ENCODE measurements at regions not wholly inside any gene's neighbourhood (a gene's known extent, or its start where the extent isn't known, plus 50 kb on each side); places are given as distances from the start of the nearest gene placed in this dataset.

DNA sequence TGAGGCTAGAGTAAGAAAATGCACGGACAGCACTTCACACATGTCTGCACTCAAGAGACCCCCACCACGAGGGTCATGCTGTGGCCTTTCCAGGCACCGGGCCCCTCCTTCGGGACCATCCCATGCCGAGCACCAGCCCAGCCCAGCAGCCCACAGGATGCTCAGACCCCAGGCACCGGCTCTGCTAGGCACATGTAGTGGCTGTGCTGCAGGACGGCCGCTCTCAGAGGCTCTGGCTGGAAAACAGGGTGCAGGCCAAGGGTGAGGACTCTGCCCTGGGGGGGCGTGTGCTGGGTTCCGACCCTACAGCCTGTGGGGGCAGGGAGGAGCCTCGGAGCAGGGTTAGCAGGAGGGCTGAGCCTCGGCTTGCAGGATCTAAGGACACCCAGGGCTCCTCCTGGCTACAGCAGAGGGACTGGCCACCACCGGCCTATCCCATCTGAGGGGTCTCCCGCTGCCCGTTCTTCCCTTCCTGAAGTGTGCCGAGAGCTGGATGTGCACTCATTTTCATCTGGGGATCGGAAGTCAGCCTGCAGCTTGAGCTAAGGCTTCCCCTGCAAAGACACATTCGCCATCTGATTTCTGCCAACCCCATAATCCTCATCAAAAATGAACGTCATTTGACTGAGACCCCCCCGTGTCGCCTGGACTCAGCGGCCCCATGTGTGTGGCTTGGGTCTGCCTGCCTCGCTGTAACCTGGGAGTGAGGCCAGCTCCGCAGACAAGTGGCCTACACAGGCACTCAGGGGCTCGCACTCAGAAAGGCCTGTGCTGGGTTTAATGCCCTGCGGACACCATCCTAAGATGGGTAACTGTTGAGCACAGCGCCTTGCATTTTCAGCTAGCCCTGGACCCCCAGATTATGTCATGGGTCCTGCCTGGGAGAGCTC lies 293.1 kb upstream of the FOXF1 start:
- H3K9me3 ChIP-seq (ENCODE audit: control insufficient read depth, insufficient read depth, low read length) = no peaks in the 10 kb centered on the region
- peaks cover 2% of the 10 kb centered on the region for H3K27me3 ChIP-seq (ENCODE audit: control insufficient read depth, insufficient read depth, low read length)
- H3K4me1 ChIP-seq (ENCODE audit: control insufficient read depth, insufficient read depth, low read length) = no peaks in the 10 kb centered on the region
- H3K4me3 ChIP-seq (ENCODE audit: low read depth, low read length) = no peak overlapping the region
- no peaks in the 10 kb centered on the region for H3K36me3 ChIP-seq (ENCODE audit: control insufficient read depth, insufficient read depth, low read length)
- H3K9ac ChIP-seq (ENCODE audit: low read depth, low read length) = no peak overlapping the region

DNA sequence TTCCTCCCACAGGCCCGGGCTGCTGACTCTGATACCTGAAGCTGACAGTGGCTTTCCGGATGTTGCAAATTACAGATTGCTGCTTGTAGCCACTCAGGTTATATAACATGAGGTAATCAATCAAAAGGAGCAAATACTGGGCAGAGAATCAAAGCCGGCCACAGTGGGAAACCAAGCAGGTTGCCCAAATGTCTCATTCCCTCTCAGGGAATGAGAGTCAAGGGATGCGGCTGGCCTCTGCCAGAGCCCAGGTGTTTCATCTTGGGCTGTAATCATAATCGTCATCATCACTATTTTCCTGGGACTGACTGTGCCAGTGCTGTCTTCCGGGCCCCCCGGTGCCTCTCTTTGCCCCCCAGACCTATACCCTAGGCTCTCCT lies 292.4 kb upstream of the FOXF1 start:
- H3K4me3 ChIP-seq (ENCODE audit: low read depth, low read length) = no peak overlapping the region
- no peaks in the 10 kb centered on the region for H3K36me3 ChIP-seq (ENCODE audit: control insufficient read depth, insufficient read depth, low read length)
- H3K27me3 ChIP-seq (ENCODE audit: control insufficient read depth, insufficient read depth, low read length) = peaks cover 2% of the 10 kb centered on the region
- no peaks in the 10 kb centered on the region for H3K4me1 ChIP-seq (ENCODE audit: control insufficient read depth, insufficient read depth, low read length)
- H3K9ac ChIP-seq (ENCODE audit: low read depth, low read length) = no peak overlapping the region
- no peaks in the 10 kb centered on the region for H3K9me3 ChIP-seq (ENCODE audit: control insufficient read depth, insufficient read depth, low read length)

DNA sequence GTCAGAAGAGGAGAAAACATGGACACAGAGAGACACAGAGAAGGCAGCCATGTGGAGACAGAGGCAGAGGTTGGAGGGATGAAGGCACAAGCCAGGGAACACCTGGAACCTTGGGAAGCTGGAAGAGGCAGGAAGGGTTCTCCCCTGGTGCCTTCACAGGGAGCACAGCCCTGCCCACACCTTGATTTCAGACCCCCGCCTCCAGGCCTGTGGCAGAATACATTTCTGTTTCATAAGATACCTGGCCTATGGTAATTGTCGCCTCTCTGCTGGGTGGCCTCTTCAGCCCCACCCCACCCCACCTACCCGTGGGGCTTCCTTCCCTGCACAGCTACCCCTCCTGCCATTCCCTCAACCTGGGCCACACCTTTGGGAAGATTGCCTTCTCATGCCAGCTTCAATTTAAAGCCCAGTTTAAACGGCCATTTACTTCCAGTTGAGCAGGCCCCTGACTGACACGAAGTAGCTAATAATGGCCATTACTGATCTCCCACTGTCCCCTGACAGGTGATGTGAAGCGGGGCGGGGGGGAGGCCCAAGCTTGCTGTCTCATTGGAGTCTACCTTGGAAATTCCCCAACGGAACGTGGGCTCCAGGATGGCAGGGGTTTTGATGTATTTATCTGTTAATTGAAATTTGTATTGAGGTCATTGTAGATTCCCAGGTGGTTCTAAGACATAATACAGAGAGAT lies 291.7 kb upstream of the FOXF1 start:
- Histone ChIP-seq H3K4me3 (ENCODE audit: low read depth, low read length) (no peak overlapping the region), H3K4me1 (ENCODE audit: control insufficient read depth, insufficient read depth, low read length) (no peaks in the 10 kb centered on the region), H3K9me3 (ENCODE audit: control insufficient read depth, insufficient read depth, low read length) (no peaks in the 10 kb centered on the region), H3K36me3 (ENCODE audit: control insufficient read depth, insufficient read depth, low read length) (no peaks in the 10 kb centered on the region), H3K27me3 (ENCODE audit: control insufficient read depth, insufficient read depth, low read length) (peaks cover 2% of the 10 kb centered on the region), H3K9ac (ENCODE audit: low read depth, low read length) (no peak overlapping the region)

DNA sequence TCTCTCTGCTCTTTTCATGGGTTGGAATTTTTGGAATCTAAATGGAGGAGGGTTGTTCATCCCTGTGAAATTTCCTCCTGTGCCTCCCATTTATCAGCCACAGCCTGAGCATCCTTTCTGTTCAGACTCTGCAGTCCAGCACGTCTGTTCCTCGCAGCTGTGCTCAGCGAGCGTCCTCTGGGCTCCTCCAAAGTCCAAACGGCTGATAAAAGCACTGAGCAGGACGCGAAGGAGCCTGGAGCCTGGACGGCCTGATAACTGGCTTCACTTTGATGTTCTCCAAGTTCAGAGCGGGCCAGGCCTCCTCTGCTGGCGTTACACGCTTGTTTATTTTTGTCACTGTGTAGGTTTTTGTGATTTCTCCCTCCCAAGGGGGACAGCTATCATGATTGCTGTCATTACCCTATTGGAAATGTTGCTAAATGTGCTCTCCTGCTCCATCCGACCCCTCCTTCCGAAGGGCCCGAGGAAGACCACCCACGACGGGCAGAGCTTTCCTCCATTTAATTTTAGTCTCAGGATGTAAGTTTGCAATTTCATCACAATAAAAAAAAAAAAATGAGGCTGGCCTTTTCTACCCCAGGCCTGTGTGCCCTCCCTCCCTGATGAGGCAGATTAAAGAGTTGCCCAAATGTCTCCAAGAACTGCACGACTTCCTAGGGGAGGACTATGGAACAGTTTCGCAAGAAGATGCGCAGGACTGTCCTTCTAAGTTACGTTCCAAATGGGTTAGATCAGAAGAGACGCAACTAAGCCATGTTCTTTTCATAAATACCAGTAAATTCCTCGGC lies 290.5 kb upstream of the FOXF1 start:
- Histone ChIP-seq H3K4me3 (ENCODE audit: low read depth, low read length) (no peak overlapping the region), H3K36me3 (ENCODE audit: control insufficient read depth, insufficient read depth, low read length) (no peaks in the 10 kb centered on the region), H3K27me3 (ENCODE audit: control insufficient read depth, insufficient read depth, low read length) (peaks cover 2% of the 10 kb centered on the region), H3K9ac (ENCODE audit: low read depth, low read length) (no peak overlapping the region), H3K9me3 (ENCODE audit: control insufficient read depth, insufficient read depth, low read length) (no peaks in the 10 kb centered on the region), H3K4me1 (ENCODE audit: control insufficient read depth, insufficient read depth, low read length) (no peaks in the 10 kb centered on the region)

DNA sequence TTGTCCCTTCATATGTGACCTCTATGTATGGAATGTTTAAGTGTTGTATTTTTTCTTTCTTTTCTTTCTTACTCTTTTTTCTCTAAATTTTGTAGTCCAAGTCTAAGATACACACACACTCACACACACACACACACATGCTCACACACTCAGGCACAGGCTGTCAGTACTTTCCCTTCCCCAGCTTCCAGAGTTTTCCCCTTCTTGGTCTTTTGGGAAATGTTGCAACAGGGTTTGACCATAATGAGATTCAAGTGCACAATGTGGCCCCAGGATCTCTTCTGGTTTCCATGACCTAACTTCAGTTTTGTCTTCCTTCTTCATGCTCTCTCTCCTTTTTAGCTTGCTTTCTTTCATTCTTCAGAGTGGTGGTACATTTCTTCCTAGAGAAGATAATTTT lies 289.8 kb upstream of the FOXF1 start:
- Histone ChIP-seq H3K4me1 (ENCODE audit: control insufficient read depth, insufficient read depth, low read length) (no peaks in the 10 kb centered on the region), H3K27me3 (ENCODE audit: control insufficient read depth, insufficient read depth, low read length) (peaks cover 2% of the 10 kb centered on the region), H3K4me3 (ENCODE audit: low read depth, low read length) (no peak overlapping the region), H3K36me3 (ENCODE audit: control insufficient read depth, insufficient read depth, low read length) (no peaks in the 10 kb centered on the region), H3K9me3 (ENCODE audit: control insufficient read depth, insufficient read depth, low read length) (no peaks in the 10 kb centered on the region), H3K9ac (ENCODE audit: low read depth, low read length) (no peak overlapping the region)

DNA sequence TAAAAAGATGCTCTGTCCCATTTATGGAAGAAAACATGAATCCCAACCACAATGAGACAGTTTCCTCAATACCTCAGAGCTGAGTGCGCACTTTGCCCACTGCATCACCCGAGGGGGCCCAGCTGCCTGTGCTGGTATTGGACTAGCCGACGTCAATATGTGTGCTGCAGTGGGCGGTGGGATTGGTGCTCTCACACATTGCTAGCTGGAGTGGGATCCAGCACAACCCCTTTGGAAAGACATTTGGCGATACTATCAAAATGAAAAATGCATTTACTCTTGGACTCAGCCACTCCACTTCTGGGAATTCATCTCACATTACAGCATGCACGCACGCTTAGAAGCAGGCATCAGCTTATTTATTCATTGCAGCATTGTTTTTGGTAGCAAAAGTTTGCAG lies 289.2 kb upstream of the FOXF1 start:
- no peak overlapping the region for H3K9ac ChIP-seq (ENCODE audit: low read depth, low read length)
- no peaks in the 10 kb centered on the region for H3K4me1 ChIP-seq (ENCODE audit: control insufficient read depth, insufficient read depth, low read length)
- H3K27me3 ChIP-seq (ENCODE audit: control insufficient read depth, insufficient read depth, low read length) = peaks cover 2% of the 10 kb centered on the region
- no peak overlapping the region for H3K4me3 ChIP-seq (ENCODE audit: low read depth, low read length)
- H3K36me3 ChIP-seq (ENCODE audit: control insufficient read depth, insufficient read depth, low read length) = no peaks in the 10 kb centered on the region
- H3K9me3 ChIP-seq (ENCODE audit: control insufficient read depth, insufficient read depth, low read length) = no peaks in the 10 kb centered on the region

DNA sequence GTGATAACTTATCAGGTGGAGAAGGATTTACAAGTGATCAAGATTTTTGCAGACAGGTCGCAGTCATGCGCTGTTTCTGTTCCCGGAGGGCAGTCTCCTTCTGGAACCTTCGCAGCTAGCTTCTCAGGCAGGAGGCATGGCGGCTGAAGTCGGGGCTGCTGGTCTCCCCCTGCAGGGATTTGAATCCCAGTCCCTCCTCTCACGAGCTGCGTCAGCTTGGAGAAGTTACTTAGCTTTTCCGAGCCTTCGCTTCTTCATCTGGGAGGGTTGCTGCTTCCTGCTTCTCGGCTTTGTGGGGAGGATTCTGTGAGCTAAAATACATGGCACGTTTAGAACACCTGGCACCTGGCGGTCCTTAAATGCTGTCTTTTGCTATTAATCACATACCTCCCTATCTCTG lies 287.8 kb upstream of the FOXF1 start:
- no peak overlapping the region for H3K9ac ChIP-seq (ENCODE audit: low read depth, low read length)
- H3K4me3 ChIP-seq (ENCODE audit: low read depth, low read length) = no peak overlapping the region

DNA sequence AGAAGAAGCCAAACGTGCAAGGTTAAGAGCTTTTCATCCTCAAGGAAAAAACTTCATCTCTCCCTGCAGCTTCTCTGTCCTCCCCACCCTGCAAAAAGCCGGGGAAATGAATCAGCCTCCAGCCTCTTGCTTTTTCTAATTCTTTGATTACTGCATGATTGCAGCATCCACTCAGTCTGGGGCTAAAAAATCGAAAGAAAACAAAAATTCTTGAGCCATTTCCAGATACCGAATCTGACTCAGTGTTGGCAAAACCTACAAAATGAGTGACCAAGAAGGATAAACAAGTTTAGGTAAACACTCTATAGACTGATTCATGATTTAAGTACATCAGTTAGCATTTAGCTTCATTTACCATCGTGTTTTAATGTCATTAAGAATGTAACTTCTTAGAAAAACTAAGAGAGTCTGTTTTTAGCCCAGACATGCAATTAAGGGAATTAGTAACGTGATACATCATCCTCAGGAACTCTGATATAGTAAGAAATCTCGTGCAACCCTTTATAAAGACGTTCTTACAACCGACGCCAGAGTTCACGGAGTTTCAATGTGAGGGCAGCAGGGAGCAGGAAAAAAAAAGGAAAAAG lies 287.3 kb upstream of the FOXF1 start:
- Histone ChIP-seq H3K4me3 (ENCODE audit: low read depth, low read length) (no peak overlapping the region), H3K9me3 (ENCODE audit: control insufficient read depth, insufficient read depth, low read length) (no peaks in the 10 kb centered on the region), H3K4me1 (ENCODE audit: control insufficient read depth, insufficient read depth, low read length) (no peaks in the 10 kb centered on the region), H3K36me3 (ENCODE audit: control insufficient read depth, insufficient read depth, low read length) (no peaks in the 10 kb centered on the region), H3K27me3 (ENCODE audit: control insufficient read depth, insufficient read depth, low read length) (peaks cover 4% of the 10 kb centered on the region), H3K9ac (ENCODE audit: low read depth, low read length) (no peak overlapping the region)

More for the DNA sequence above, 287.8 kb upstream of the FOXF1 start:
- Histone ChIP-seq H3K4me1 (ENCODE audit: control insufficient read depth, insufficient read depth, low read length) (no peaks in the 10 kb centered on the region), H3K36me3 (ENCODE audit: control insufficient read depth, insufficient read depth, low read length) (no peaks in the 10 kb centered on the region), H3K27me3 (ENCODE audit: control insufficient read depth, insufficient read depth, low read length) (peaks cover 4% of the 10 kb centered on the region), H3K9me3 (ENCODE audit: control insufficient read depth, insufficient read depth, low read length) (no peaks in the 10 kb centered on the region)

DNA sequence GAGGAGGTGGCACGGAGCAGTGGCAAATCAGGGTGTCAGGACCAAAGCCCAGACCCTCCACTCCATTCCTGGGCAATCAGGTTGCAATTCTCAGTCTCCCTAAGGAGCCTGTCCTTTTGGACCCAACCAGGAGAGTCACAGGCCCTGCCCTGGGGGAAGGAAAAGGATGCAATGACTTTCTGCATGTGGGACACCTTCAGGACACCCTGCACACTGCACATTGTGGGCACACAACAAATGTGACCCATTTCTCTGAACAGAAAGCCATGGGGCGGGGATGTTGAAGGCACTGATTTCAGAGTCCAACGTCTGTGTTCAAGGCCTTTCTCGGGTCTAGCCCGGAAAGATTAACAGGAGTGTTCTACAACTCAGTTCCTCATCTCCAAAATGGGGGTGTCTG lies 286.2 kb upstream of the FOXF1 start:
- no peaks in the 10 kb centered on the region for H3K4me1 ChIP-seq (ENCODE audit: control insufficient read depth, insufficient read depth, low read length)
- no peak overlapping the region for H3K4me3 ChIP-seq (ENCODE audit: low read depth, low read length)
- H3K9ac ChIP-seq (ENCODE audit: low read depth, low read length) = no peak overlapping the region
- H3K36me3 ChIP-seq (ENCODE audit: control insufficient read depth, insufficient read depth, low read length) = no peaks in the 10 kb centered on the region
- no peaks in the 10 kb centered on the region for H3K9me3 ChIP-seq (ENCODE audit: control insufficient read depth, insufficient read depth, low read length)
- H3K27me3 ChIP-seq (ENCODE audit: control insufficient read depth, insufficient read depth, low read length) = peaks cover 4% of the 10 kb centered on the region

DNA sequence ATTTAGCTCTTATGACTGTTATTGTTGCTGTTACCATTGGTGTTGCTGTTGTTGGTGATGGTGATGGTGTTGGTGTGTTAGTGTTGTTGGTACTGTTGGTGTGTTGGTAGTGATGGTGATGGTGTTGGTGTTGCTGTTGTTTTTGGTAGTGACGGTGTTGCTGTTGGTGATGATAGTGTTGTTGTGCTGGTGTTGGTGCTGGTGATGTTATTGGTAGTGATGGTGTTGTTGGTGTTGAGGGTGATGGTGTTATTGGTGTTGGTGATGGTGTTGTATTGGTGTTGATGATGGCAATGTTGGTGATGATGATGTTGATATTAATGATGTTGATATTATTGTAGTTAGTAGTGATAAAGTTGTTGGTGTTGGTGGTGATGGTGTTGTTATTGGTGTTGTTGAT lies 285.7 kb upstream of the FOXF1 start:
- no peak overlapping the region for H3K9ac ChIP-seq (ENCODE audit: low read depth, low read length)
- H3K4me3 ChIP-seq (ENCODE audit: low read depth, low read length) = no peak overlapping the region

DNA sequence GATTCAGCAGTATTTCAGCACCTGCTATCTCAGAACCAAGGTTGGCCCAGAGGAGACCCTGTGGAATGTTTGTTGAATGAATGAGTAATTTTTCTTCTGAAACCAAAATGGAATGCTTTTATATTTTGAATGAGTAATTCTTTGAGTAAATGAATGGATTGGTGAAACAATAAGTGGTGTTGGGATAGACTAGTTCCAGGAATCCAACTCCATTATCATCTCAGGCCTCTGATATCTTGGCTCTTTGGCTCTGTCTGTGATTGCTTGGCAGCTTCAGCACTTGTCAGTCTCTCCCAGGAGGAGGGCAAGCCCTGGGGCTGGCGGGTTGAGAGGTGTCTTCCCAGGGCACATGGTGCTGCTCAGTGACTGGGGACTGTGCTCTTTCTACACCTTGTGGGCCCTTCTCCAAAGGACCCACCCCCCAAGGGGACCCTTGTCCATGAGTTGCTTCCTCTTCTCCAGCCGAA lies 284.4 kb upstream of the FOXF1 start:
- Histone ChIP-seq H3K4me3 (ENCODE audit: low read depth, low read length) (no peak overlapping the region), H3K9me3 (ENCODE audit: control insufficient read depth, insufficient read depth, low read length) (no peaks in the 10 kb centered on the region), H3K36me3 (ENCODE audit: control insufficient read depth, insufficient read depth, low read length) (no peaks in the 10 kb centered on the region), H3K4me1 (ENCODE audit: control insufficient read depth, insufficient read depth, low read length) (no peaks in the 10 kb centered on the region), H3K9ac (ENCODE audit: low read depth, low read length) (no peak overlapping the region), H3K27me3 (ENCODE audit: control insufficient read depth, insufficient read depth, low read length) (peaks cover 4% of the 10 kb centered on the region)

More for the DNA sequence above, 285.7 kb upstream of the FOXF1 start:
- H3K36me3 ChIP-seq (ENCODE audit: control insufficient read depth, insufficient read depth, low read length) = no peaks in the 10 kb centered on the region
- H3K4me1 ChIP-seq (ENCODE audit: control insufficient read depth, insufficient read depth, low read length) = no peaks in the 10 kb centered on the region
- H3K9me3 ChIP-seq (ENCODE audit: control insufficient read depth, insufficient read depth, low read length) = no peaks in the 10 kb centered on the region
- peaks cover 4% of the 10 kb centered on the region for H3K27me3 ChIP-seq (ENCODE audit: control insufficient read depth, insufficient read depth, low read length)
